Parathyroid adenoma (tissue), 2 donors: ENCODE measurements at regions not wholly inside any gene's neighbourhood (a gene's known extent, or its start where the extent isn't known, plus 50 kb on each side); places are given as distances from the start of the nearest gene placed in this dataset.

Experiments used
- H2AFZ ChIP-seq: fragments of 300-600 bp; sonication (generic); one replicate; pipeline ENCODE4 v1.7.0; 2017; ENCODE audit warnings: antibody characterized with exemption, mild to moderate bottlenecking
- H3K27ac ChIP-seq: fragments of 300-600 bp; sonication (generic); one replicate; pipeline ENCODE4 v1.7.0; 2017
- H3K27me3 ChIP-seq: fragments of 300-600 bp; sonication (generic); one replicate; pipeline ENCODE4 v1.7.0; 2017; ENCODE audit warnings: low read length; ENCODE audit not compliant: control insufficient read depth, insufficient read depth
- H3K36me3 ChIP-seq: fragments of 300-600 bp; sonication (generic); one replicate; pipeline ENCODE4 v1.7.0; 2017; ENCODE audit warnings: low read length; ENCODE audit not compliant: control insufficient read depth, insufficient read depth
- H3K4me1 ChIP-seq: fragments of 300-600 bp; sonication (generic); one replicate; pipeline ENCODE4 v1.7.0; 2017; ENCODE audit warnings: control low read depth
- H3K4me2 ChIP-seq: fragments of 300-600 bp; sonication (generic); one replicate; pipeline ENCODE4 v1.7.0; 2017; ENCODE audit warnings: low read length
- H3K4me3 ChIP-seq: fragments of 300-600 bp; sonication (generic); one replicate; pipeline ENCODE4 v1.7.0; 2017; ENCODE audit warnings: low read depth, low read length
- H3K79me2 ChIP-seq: fragments of 300-600 bp; sonication (generic); one replicate; pipeline ENCODE4 v1.7.0; 2017; ENCODE audit warnings: control low read depth
- H3K9ac ChIP-seq: fragments of 300-600 bp; sonication (generic); one replicate; pipeline ENCODE4 v1.7.0; 2017; ENCODE audit warnings: mild to moderate bottlenecking
- H3K9me3 ChIP-seq: fragments of 300-600 bp; sonication (generic); one replicate; pipeline ENCODE4 v1.7.0; 2017; ENCODE audit warnings: low read length; ENCODE audit not compliant: control insufficient read depth
- CTCF ChIP-seq: fragments of 300-600 bp; sonication (generic); IDR thresholded peaks from one replicate; pipeline ENCODE4 v1.7.0; 2017; ENCODE audit warnings: antibody characterized with exemption, mild to moderate bottlenecking
- donor health status: primary hyperparathyroidism.

GRCh38 chr6:43970068-43970912 is 157.0 kb downstream of the MRPL14 start:
- H3K4me1 ChIP-seq: no peaks in the 10 kb centered on the region
- no peaks in the 10 kb centered on the region for H3K27me3 ChIP-seq
- H3K4me2 ChIP-seq: no peak overlapping the region
- H3K4me3 ChIP-seq: no peak overlapping the region
- H3K79me2 ChIP-seq: no peaks in the 10 kb centered on the region
- no peak overlapping the region for H3K9ac ChIP-seq
- H3K36me3 ChIP-seq: no peaks in the 10 kb centered on the region
- no peak overlapping the region for H2AFZ ChIP-seq
- H3K9me3 ChIP-seq: no peaks in the 10 kb centered on the region
- no peak overlapping the region for H3K27ac ChIP-seq
- TF ChIP-seq CTCF: no peak

GRCh38 chr6:43969158-43969981 is 157.9 kb downstream of the MRPL14 start:
- no peak overlapping the region for H3K27ac ChIP-seq
- H2AFZ ChIP-seq: no peak overlapping the region
- no peaks in the 10 kb centered on the region for H3K79me2 ChIP-seq
- no peak for TF ChIP-seq CTCF
- no peak overlapping the region for H3K4me3 ChIP-seq
- no peaks in the 10 kb centered on the region for H3K9me3 ChIP-seq
- no peaks in the 10 kb centered on the region for H3K36me3 ChIP-seq
- no peaks in the 10 kb centered on the region for H3K27me3 ChIP-seq
- H3K4me1 ChIP-seq: no peaks in the 10 kb centered on the region
- H3K9ac ChIP-seq: no peak overlapping the region
- H3K4me2 ChIP-seq: no peak overlapping the region

- Histone ChIP-seq H2AFZ (no peak overlapping the region), H3K9ac (no peak overlapping the region), H3K4me1 (no peaks in the 10 kb centered on the region), H3K9me3 (no peaks in the 10 kb centered on the region), H3K27ac (no peak overlapping the region), H3K4me2 (no peak overlapping the region), H3K27me3 (no peaks in the 10 kb centered on the region), H3K36me3 (no peaks in the 10 kb centered on the region), H3K4me3 (no peak overlapping the region), H3K79me2 (no peaks in the 10 kb centered on the region)
- no peak for TF ChIP-seq CTCF
Observed at GRCh38 chr6:43968110-43968965, 158.9 kb downstream of the MRPL14 start.

GRCh38 chr6:43967719-43968091 is 159.5 kb downstream of the MRPL14 start:
- Histone ChIP-seq H3K79me2 (no peaks in the 10 kb centered on the region), H3K27me3 (no peaks in the 10 kb centered on the region), H3K27ac (no peak overlapping the region), H2AFZ (no peak overlapping the region), H3K9me3 (no peaks in the 10 kb centered on the region), H3K36me3 (no peaks in the 10 kb centered on the region), H3K4me1 (no peaks in the 10 kb centered on the region), H3K9ac (no peak overlapping the region), H3K4me3 (no peak overlapping the region), H3K4me2 (no peak overlapping the region)
- TF ChIP-seq CTCF: no peak
